ENCODE measurements at regions not wholly inside any gene's neighbourhood (a gene's known extent, or its start where the extent isn't known, plus 50 kb on each side); places are given as distances from the start of the nearest gene placed in this dataset.

GRCh38 chr4:60500810-60501209 lies 699.3 kb upstream of the ADGRL3 start:
- no peak for DNase-seq (ENCODE audit: low spot score)

GRCh38 chr4:60502733-60503132 lies 697.4 kb upstream of the ADGRL3 start:
- DNase-seq (ENCODE audit: low spot score), result no peak

GRCh38 chr4:60506061-60506460 lies 694.1 kb upstream of the ADGRL3 start:
- DNase-seq (ENCODE audit: low spot score), result no peak

- DNase-seq (ENCODE audit: low spot score), result no peak
Observed at GRCh38 chr4:60522265-60522664, 677.9 kb upstream of the ADGRL3 start.

- DNase-seq (ENCODE audit: low spot score), result no peak
Observed at GRCh38 chr4:60531776-60532379, 668.2 kb upstream of the ADGRL3 start.

GRCh38 chr4:60544981-60545380 lies 655.1 kb upstream of the ADGRL3 start:
- DNase-seq (ENCODE audit: low spot score), result no peak

GRCh38 chr4:60562334-60562733 lies 637.8 kb upstream of the ADGRL3 start:
- DNase-seq (ENCODE audit: low spot score), result no peak

- no peak for DNase-seq (ENCODE audit: low spot score)
Observed at GRCh38 chr4:60565558-60565957, 634.6 kb upstream of the ADGRL3 start.

GRCh38 chr4:60575336-60575735 lies 624.8 kb upstream of the ADGRL3 start:
- no peak for DNase-seq (ENCODE audit: low spot score)

GRCh38 chr4:60579335-60579734 lies 620.8 kb upstream of the ADGRL3 start:
- DNase-seq (ENCODE audit: low spot score), result no peak

GRCh38 chr4:60581919-60582536 lies 618.1 kb upstream of the ADGRL3 start:
- DNase-seq (ENCODE audit: low spot score), result no peak

GRCh38 chr4:60588556-60588955 lies 611.6 kb upstream of the ADGRL3 start:
- no peak for DNase-seq (ENCODE audit: low spot score)

GRCh38 chr4:60589425-60589824 lies 610.7 kb upstream of the ADGRL3 start:
- no peak for DNase-seq (ENCODE audit: low spot score)

- DNase-seq (ENCODE audit: low spot score), result no peak
Observed at GRCh38 chr4:60590116-60590515, 610.0 kb upstream of the ADGRL3 start.

GRCh38 chr4:60605646-60606354 lies 594.3 kb upstream of the ADGRL3 start:
- DNase-seq (ENCODE audit: low spot score), result no peak

GRCh38 chr4:60611762-60612496 lies 588.2 kb upstream of the ADGRL3 start:
- no peak for DNase-seq (ENCODE audit: low spot score)

GRCh38 chr4:60617731-60618130 lies 582.4 kb upstream of the ADGRL3 start:
- no peak for DNase-seq (ENCODE audit: low spot score)

- no peak for DNase-seq (ENCODE audit: low spot score)
Observed at GRCh38 chr4:60619531-60620305, 580.4 kb upstream of the ADGRL3 start.

GRCh38 chr4:60637976-60638375 lies 562.1 kb upstream of the ADGRL3 start:
- DNase-seq (ENCODE audit: low spot score), result no peak

- no peak for DNase-seq (ENCODE audit: low spot score)
Observed at GRCh38 chr4:60648774-60649173, 551.4 kb upstream of the ADGRL3 start.

GRCh38 chr4:60652933-60653332 lies 547.2 kb upstream of the ADGRL3 start:
- no peak for DNase-seq (ENCODE audit: low spot score)

GRCh38 chr4:60655356-60655755 lies 544.8 kb upstream of the ADGRL3 start:
- no peak for DNase-seq (ENCODE audit: low spot score)
